ENCODE measurements at regions not wholly inside any gene's neighbourhood (a gene's known extent, or its start where the extent isn't known, plus 50 kb on each side); places are given as distances from the start of the nearest gene placed in this dataset.
A peak's percentile ranks its signal among the peaks of the same experiment; 100 is the strongest.

DNA sequence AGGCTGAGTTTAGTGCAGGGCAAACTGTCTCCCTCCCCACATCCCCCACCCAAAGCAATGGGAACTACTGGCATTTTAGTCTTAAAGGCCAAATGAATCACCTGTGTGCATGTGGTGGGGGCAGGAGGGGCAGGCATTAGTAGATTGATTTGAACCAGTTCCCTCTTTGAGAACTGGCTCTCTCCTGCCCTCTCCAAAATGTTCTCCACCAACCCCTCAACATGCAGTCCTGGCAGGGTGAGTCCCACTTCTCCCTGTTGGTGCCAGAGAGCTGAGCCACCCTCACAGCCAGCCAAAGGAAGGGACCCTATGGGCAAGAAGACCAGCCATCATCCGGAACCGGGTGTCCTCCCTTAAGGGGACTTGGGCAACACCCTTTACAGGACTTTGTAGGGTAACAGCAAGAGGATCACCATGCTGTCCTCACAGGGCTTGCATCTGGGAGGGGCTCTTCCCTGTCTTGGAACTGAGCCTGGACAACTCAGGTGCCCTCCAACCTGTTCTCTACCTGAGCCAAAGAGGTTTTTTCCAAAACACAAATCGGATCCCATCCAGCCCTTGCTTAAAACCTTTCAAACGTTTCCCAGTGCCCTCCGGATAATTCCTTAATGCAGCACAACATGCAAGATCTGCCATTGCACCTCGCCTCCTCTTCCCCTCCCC lies 80.6 kb downstream of the MRPL14 start:
- WGBS, 2 donors (ENCODE audit: extremely low coverage in 2 of 2, insufficient read length in 2 of 2, insufficient replicate concordance in 1 of 2) = no CpG with 5 or more reads among the region's 6 CpGs
- DNase-seq (ENCODE audit: low spot score) = no peak

GRCh38 chr6:44045672-44046015 lies 81.6 kb downstream of the MRPL14 start:
- no peak overlapping the region for H2BK120ac ChIP-seq (ENCODE audit: low read depth, low read length)

More for the DNA sequence above, 80.6 kb downstream of the MRPL14 start:
- no peak overlapping the region for H4K8ac ChIP-seq (ENCODE audit: low read depth, low read length)
- H2AK5ac ChIP-seq (ENCODE audit: low read depth, low read length) = peak overlapping the region; percentile 38
- no peak overlapping the region for H3K4ac ChIP-seq (ENCODE audit: low read length)
- no peak overlapping the region for H3K23ac ChIP-seq (ENCODE audit: low read depth, low read length, poor library complexity)
- peak overlapping the region; percentile 36 for H3K18ac ChIP-seq (ENCODE audit: low read length)
- peaks cover 0 to 26% (median 0%) of the 10 kb centered on the region in 3 experiments for H3K27me3 ChIP-seq (ENCODE audit: control insufficient read depth in 3 of 3, insufficient read depth in 3 of 3, low read depth in 1 of 3, low read length in 3 of 3)
- H3K4me3 ChIP-seq (ENCODE audit: low read length in 2 of 2) = no peak overlapping the region
- no peak overlapping the region for H2BK120ac ChIP-seq (ENCODE audit: low read depth, low read length)
- peaks cover 0 to 3% of the 10 kb centered on the region in 2 donors for H3K9me3 ChIP-seq (replicated peaks in 1 of 2; ENCODE audit: control insufficient read depth in 2 of 2, insufficient read depth in 1 of 2, low read depth in 1 of 2, low read length in 2 of 2)
- no peak overlapping the region for H3K14ac ChIP-seq (ENCODE audit: low read length)
- peaks cover 28 to 36% of the 10 kb centered on the region in 2 donors for H3K4me1 ChIP-seq (ENCODE audit: control insufficient read depth in 2 of 2, insufficient read depth in 1 of 2, low read depth in 1 of 2, low read length in 2 of 2)
- H3K4me2 ChIP-seq (ENCODE audit: insufficient read depth, low read length, poor library complexity, severe bottlenecking) = no peak overlapping the region
- H2BK15ac ChIP-seq (ENCODE audit: low read length) = no peak overlapping the region
- H2BK12ac ChIP-seq (ENCODE audit: low read length) = no peak overlapping the region
- no peaks in the 10 kb centered on the region for H3K36me3 ChIP-seq (replicated peaks in 1 of 2; ENCODE audit: control insufficient read depth in 2 of 2, insufficient read depth in 2 of 2, low read length in 2 of 2)
- peak overlapping the region; percentile 2 for H2BK5ac ChIP-seq (ENCODE audit: low read length)
- H4K91ac ChIP-seq (ENCODE audit: low read depth, low read length, poor library complexity) = no peak overlapping the region
- H2AFZ ChIP-seq (ENCODE audit: low read length) = no peak overlapping the region
- no peak overlapping the region for H3K27ac ChIP-seq (replicated peaks; ENCODE audit: low read length)
- no peaks in the 10 kb centered on the region for H3K79me1 ChIP-seq (ENCODE audit: low read depth, low read length)
- H3K9ac ChIP-seq (ENCODE audit: low read depth, low read length, poor library complexity) = no peak overlapping the region

GRCh38 chr6:44044940-44045671 lies 82.1 kb downstream of the MRPL14 start:
- H3K4me2 ChIP-seq (ENCODE audit: insufficient read depth, low read length, poor library complexity, severe bottlenecking) = no peak overlapping the region
- H3K18ac ChIP-seq (ENCODE audit: low read length) = no peak overlapping the region
- WGBS, 2 donors (ENCODE audit: extremely low coverage in 2 of 2, insufficient read length in 2 of 2, insufficient replicate concordance in 1 of 2) = 100% methylated on average over 2 of the region's 2 CpGs
- H3K4ac ChIP-seq (ENCODE audit: low read length) = no peak overlapping the region
- no peak overlapping the region for H2BK12ac ChIP-seq (ENCODE audit: low read length)
- no peak overlapping the region for H2BK5ac ChIP-seq (ENCODE audit: low read length)
- H3K9ac ChIP-seq (ENCODE audit: low read depth, low read length, poor library complexity) = no peak overlapping the region
- H2BK120ac ChIP-seq (ENCODE audit: low read depth, low read length) = no peak overlapping the region
- H3K4me3 ChIP-seq (ENCODE audit: low read length in 2 of 2) = no peak overlapping the region
- H2BK15ac ChIP-seq (ENCODE audit: low read length) = no peak overlapping the region
- peaks cover 24 to 37% of the 10 kb centered on the region in 2 donors for H3K4me1 ChIP-seq (ENCODE audit: control insufficient read depth in 2 of 2, insufficient read depth in 1 of 2, low read depth in 1 of 2, low read length in 2 of 2)
- H3K27ac ChIP-seq (replicated peaks; ENCODE audit: low read length) = no peak overlapping the region
- no peak overlapping the region for H4K8ac ChIP-seq (ENCODE audit: low read depth, low read length)
- no peaks in the 10 kb centered on the region for H3K36me3 ChIP-seq (replicated peaks in 1 of 2; ENCODE audit: control insufficient read depth in 2 of 2, insufficient read depth in 2 of 2, low read length in 2 of 2)
- H3K23ac ChIP-seq (ENCODE audit: low read depth, low read length, poor library complexity) = no peak overlapping the region
- no peak overlapping the region for H2AK5ac ChIP-seq (ENCODE audit: low read depth, low read length)
- H4K91ac ChIP-seq (ENCODE audit: low read depth, low read length, poor library complexity) = no peak overlapping the region
- H3K27me3 ChIP-seq (ENCODE audit: control insufficient read depth in 3 of 3, insufficient read depth in 3 of 3, low read depth in 1 of 3, low read length in 3 of 3) = peaks cover 0 to 20% (median 0%) of the 10 kb centered on the region in 3 experiments
- H3K9me3 ChIP-seq (replicated peaks in 1 of 2; ENCODE audit: control insufficient read depth in 2 of 2, insufficient read depth in 1 of 2, low read depth in 1 of 2, low read length in 2 of 2) = peaks cover 0 to 3% of the 10 kb centered on the region in 2 donors
- H2AFZ ChIP-seq (ENCODE audit: low read length) = no peak overlapping the region
- H3K79me1 ChIP-seq (ENCODE audit: low read depth, low read length) = no peaks in the 10 kb centered on the region
- no peak overlapping the region for H3K14ac ChIP-seq (ENCODE audit: low read length)
- no peak for DNase-seq (ENCODE audit: low spot score)

More at GRCh38 chr6:44045672-44046015, 81.6 kb downstream of the MRPL14 start:
- Histone ChIP-seq H2AK5ac (ENCODE audit: low read depth, low read length) (no peak overlapping the region), H3K36me3 (replicated peaks in 1 of 2; ENCODE audit: control insufficient read depth in 2 of 2, insufficient read depth in 2 of 2, low read length in 2 of 2) (no peaks in the 10 kb centered on the region), H3K79me1 (ENCODE audit: low read depth, low read length) (no peaks in the 10 kb centered on the region), H3K18ac (ENCODE audit: low read length) (peak overlapping the region; percentile 77), H3K4me2 (ENCODE audit: insufficient read depth, low read length, poor library complexity, severe bottlenecking) (no peak overlapping the region), H3K9ac (ENCODE audit: low read depth, low read length, poor library complexity) (no peak overlapping the region), H2BK5ac (ENCODE audit: low read length) (no peak overlapping the region), H4K91ac (ENCODE audit: low read depth, low read length, poor library complexity) (no peak overlapping the region), H3K4me3 (ENCODE audit: low read length in 2 of 2) (no peak overlapping the region), H3K4ac (ENCODE audit: low read length) (peak overlapping the region; percentile 3), H2AFZ (ENCODE audit: low read length) (no peak overlapping the region), H2BK12ac (ENCODE audit: low read length) (no peak overlapping the region), H3K27me3 (ENCODE audit: control insufficient read depth in 3 of 3, insufficient read depth in 3 of 3, low read depth in 1 of 3, low read length in 3 of 3) (peaks cover 0 to 21% (median 0%) of the 10 kb centered on the region in 3 experiments), H3K23ac (ENCODE audit: low read depth, low read length, poor library complexity) (no peak overlapping the region), H2BK15ac (ENCODE audit: low read length) (no peak overlapping the region), H3K27ac (replicated peaks; ENCODE audit: low read length) (no peak overlapping the region), H4K8ac (ENCODE audit: low read depth, low read length) (no peak overlapping the region), H3K9me3 (replicated peaks in 1 of 2; ENCODE audit: control insufficient read depth in 2 of 2, insufficient read depth in 1 of 2, low read depth in 1 of 2, low read length in 2 of 2) (peaks cover 0 to 3% of the 10 kb centered on the region in 2 donors), H3K14ac (ENCODE audit: low read length) (no peak overlapping the region), H3K4me1 (ENCODE audit: control insufficient read depth in 2 of 2, insufficient read depth in 1 of 2, low read depth in 1 of 2, low read length in 2 of 2) (peaks cover 28 to 34% of the 10 kb centered on the region in 2 donors)
- no peak for DNase-seq (ENCODE audit: low spot score)
- WGBS, 2 donors (ENCODE audit: extremely low coverage in 2 of 2, insufficient read length in 2 of 2, insufficient replicate concordance in 1 of 2) = no CpG with 5 or more reads among the region's 1 CpG

GRCh38 chr6:44044154-44044539 lies 83.1 kb downstream of the MRPL14 start:
- H2BK12ac ChIP-seq (ENCODE audit: low read length) = no peak overlapping the region
- no peak overlapping the region for H4K8ac ChIP-seq (ENCODE audit: low read depth, low read length)
- peaks cover 0 to 14% (median 0%) of the 10 kb centered on the region in 3 experiments for H3K27me3 ChIP-seq (ENCODE audit: control insufficient read depth in 3 of 3, insufficient read depth in 3 of 3, low read depth in 1 of 3, low read length in 3 of 3)
- no peak overlapping the region for H2BK15ac ChIP-seq (ENCODE audit: low read length)
- 100% methylated on average over 1 of the region's 6 CpGs for WGBS, 2 donors (ENCODE audit: extremely low coverage in 2 of 2, insufficient read length in 2 of 2, insufficient replicate concordance in 1 of 2)
- H3K14ac ChIP-seq (ENCODE audit: low read length) = peak overlapping the region; percentile 32
- H3K36me3 ChIP-seq (replicated peaks in 1 of 2; ENCODE audit: control insufficient read depth in 2 of 2, insufficient read depth in 2 of 2, low read length in 2 of 2) = no peaks in the 10 kb centered on the region
- H2BK5ac ChIP-seq (ENCODE audit: low read length) = no peak overlapping the region
- H3K9me3 ChIP-seq (replicated peaks in 1 of 2; ENCODE audit: control insufficient read depth in 2 of 2, insufficient read depth in 1 of 2, low read depth in 1 of 2, low read length in 2 of 2) = peaks cover 0 to 3% of the 10 kb centered on the region in 2 donors
- H4K91ac ChIP-seq (ENCODE audit: low read depth, low read length, poor library complexity) = no peak overlapping the region
- peak overlapping the region; percentile 64 for H3K18ac ChIP-seq (ENCODE audit: low read length)
- H2AFZ ChIP-seq (ENCODE audit: low read length) = peak overlapping the region; percentile 74
- no peak overlapping the region for H2AK5ac ChIP-seq (ENCODE audit: low read depth, low read length)
- H2BK120ac ChIP-seq (ENCODE audit: low read depth, low read length) = no peak overlapping the region
- DNase-seq (ENCODE audit: low spot score) = no peak
- no peak overlapping the region for H3K4me2 ChIP-seq (ENCODE audit: insufficient read depth, low read length, poor library complexity, severe bottlenecking)
- H3K9ac ChIP-seq (ENCODE audit: low read depth, low read length, poor library complexity) = peak overlapping the region; percentile 24
- H3K23ac ChIP-seq (ENCODE audit: low read depth, low read length, poor library complexity) = no peak overlapping the region
- H3K4me1 ChIP-seq (ENCODE audit: control insufficient read depth in 2 of 2, insufficient read depth in 1 of 2, low read depth in 1 of 2, low read length in 2 of 2) = peaks cover 26 to 38% of the 10 kb centered on the region in 2 donors
- H3K4ac ChIP-seq (ENCODE audit: low read length) = no peak overlapping the region
- H3K4me3 ChIP-seq (ENCODE audit: low read length in 2 of 2) = no peak overlapping the region
- H3K27ac ChIP-seq (replicated peaks; ENCODE audit: low read length) = peak overlapping the region; percentile 71
- H3K79me1 ChIP-seq (ENCODE audit: low read depth, low read length) = no peaks in the 10 kb centered on the region

All from neuronal stem cell (in vitro differentiated cells).